Heart left ventricle (tissue), 16 donors: ENCODE measurements at regions not wholly inside any gene's neighbourhood (a gene's known extent, or its start where the extent isn't known, plus 50 kb on each side); places are given as distances from the start of the nearest gene placed in this dataset.

Experiments
- ATAC-seq, 4 donors: fragments of 200-7000 bp; cut with Tn5 transposase; one replicate each; pipeline ENCODE4 v1.9.1; 2020 to 2022; ENCODE audit warnings: moderate library complexity in 4 of 4, mild to moderate bottlenecking in 3 of 4, moderate number of reproducible peaks in 1 of 4
- DNase-seq, 5 donors: peaks; one replicate each; pipeline ENCODE4 v3.0.0-alpha.2; 2020
- H3K27ac ChIP-seq, 12 donors: fragments of 200-600 bp; sonication (generic) in 4 of 12; one replicate each; pipeline versions ENCODE4 v1.5.0 to v1.8.0; 2016 to 2022; ENCODE audit warnings: mild to moderate bottlenecking in 2 of 12
- H3K27me3 ChIP-seq, 9 donors: fragments of 200-600 bp; sonication (generic) in 2 of 9; one replicate each; pipeline versions ENCODE4 v1.5.1 to v1.8.0; 2016 to 2022; ENCODE audit warnings: mild to moderate bottlenecking in 3 of 9
- H3K36me3 ChIP-seq, 9 donors: fragments of 200-600 bp; sonication (generic) in 2 of 9; one replicate each; pipeline versions ENCODE4 v1.5.0 to v1.8.0; 2018 to 2022; ENCODE audit warnings: mild to moderate bottlenecking in 2 of 9
- H3K4me1 ChIP-seq, 12 donors: fragments of 200-600 bp; sonication (generic) in 4 of 12; one replicate each; pipeline versions ENCODE4 v1.5.0 to v1.8.0; 2016 to 2022; ENCODE audit warnings: mild to moderate bottlenecking in 3 of 12
- H3K4me3 ChIP-seq, 12 donors: fragments of 200-600 bp; sonication (generic) in 4 of 12; one replicate each; pipeline versions ENCODE4 v1.5.0 to v1.8.0; 2017 to 2022; ENCODE audit warnings: mild to moderate bottlenecking in 9 of 12, moderate library complexity in 4 of 12
- H3K9me3 ChIP-seq, 12 donors: fragments of 200-600 bp; sonication (generic) in 4 of 12; one replicate each; pipeline versions ENCODE4 v1.5.0 to v1.8.0; 2016 to 2022; ENCODE audit warnings: mild to moderate bottlenecking in 1 of 12
- CTCF ChIP-seq, 12 donors: fragments of 200-600 bp; sonication (generic) in 4 of 12; IDR thresholded peaks; one replicate each; pipeline versions ENCODE4 v1.5.0 to v1.8.0; 2018 to 2022; ENCODE audit warnings: antibody characterized with exemption in 12 of 12, mild to moderate bottlenecking in 5 of 12
- POLR2A ChIP-seq, 2 donors: fragments of 450-650 bp; IDR thresholded peaks; one replicate each; pipeline ENCODE4 v1.6.1; 2017; ENCODE audit warnings: antibody characterized with exemption in 2 of 2, mild to moderate bottlenecking in 2 of 2, moderate library complexity in 2 of 2
- WGBS, 4 donors: extraction: QIAGEN DNeasy Blood & Tissue Kit in 2 of 4; methylation state at CpG; one replicate each; pipeline versions ENCODE4 v1.1.5 to v1.1.7; 2013 to 2018; 5-methylcytosine and 5-hydroxymethylcytosine counted together
- intact Hi-C, 10 donors: fragments of 100-400 bp; cut with DNase I; formaldehyde crosslinking; loops; one replicate each; pipeline versions ENCODE4 v1.11.1 to v1.14.2; 2022
- donor health status: ischemic (EF 13 %, LVEDD 7.1; RV severe dilation, severe dysfunction).
- donor health status: healthy with polysubstance abuse.
- donor health status: DM: no; HTN: yes; CAD: no.
- donor health status: DM: no; HTN: no; CAD: no.
- donor health status: ischemic (EF 25% LVEDD 6.9; RV normal size, moderate dysfunction).
- donor health status: ischemic (EF 25% LVEDD 5.7; RV mildly dilated, moderate dysfunction).
- donor health status: healthy.
- donor health status: DM: yes; HTN: yes; CAD: no.
- donor health status: ischemic (EF 35%, LVEDD 5.7; RV mildly dilated, moderate dysfunction).
- donor health status: nonischemic (EF 11% LVEDD 7.7; RV severe dilation, severe dysfunction).
- donor health status: DM: yes; HTN: yes; CAD: no.
- donor health status: PGD.
- donor health status: ischemic (EF 29% LVEDD 5.4; RV normal size, mild dysfunction).
- donor health status: nonischemic (EF 23%, LVEDD 6.1; RV moderate dilation, normal function).

DNA sequence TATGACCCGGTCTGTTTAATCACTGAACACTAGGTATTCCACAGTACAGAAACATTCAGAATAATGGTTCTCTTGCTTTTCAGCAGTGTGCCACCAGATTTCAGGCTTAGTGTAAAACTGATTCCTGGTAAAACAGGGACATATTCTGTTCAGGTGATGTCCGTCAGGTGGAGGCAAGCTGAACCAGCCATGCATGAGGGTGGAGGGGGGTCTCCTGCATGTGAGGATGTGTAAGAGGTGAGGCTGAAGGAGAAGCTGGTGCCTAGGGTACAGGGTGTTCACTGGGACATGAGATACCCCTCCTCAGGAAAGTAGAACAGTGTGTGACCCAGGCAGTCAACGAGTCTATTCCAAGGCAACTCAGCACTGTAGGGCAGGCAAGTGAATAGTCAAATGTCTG lies 563.9 kb downstream of the BNC2 start:
- Histone ChIP-seq H3K9me3 (no peaks in the 10 kb centered on the region), H3K4me3 (no peak overlapping the region), H3K36me3 (no peaks in the 10 kb centered on the region), H3K27ac (no peak overlapping the region), H3K27me3 (peaks cover 0 to 5% (median 0%) of the 10 kb centered on the region in 9 donors), H3K4me1 (peaks cover 0 to 17% (median 0%) of the 10 kb centered on the region in 12 donors)
- WGBS, 4 donors = 88 to 92% (median 89%) methylated on average over 3 of the region's 3 CpGs
- DNase-seq (no peak), ATAC-seq (no peak)
- intact Hi-C loops = no loop called here
- TF ChIP-seq CTCF (IDR thresholded peaks at IDR 0.05) = no peak
- TF ChIP-seq POLR2A (IDR thresholded peaks at IDR 0.05) = no peak

DNA sequence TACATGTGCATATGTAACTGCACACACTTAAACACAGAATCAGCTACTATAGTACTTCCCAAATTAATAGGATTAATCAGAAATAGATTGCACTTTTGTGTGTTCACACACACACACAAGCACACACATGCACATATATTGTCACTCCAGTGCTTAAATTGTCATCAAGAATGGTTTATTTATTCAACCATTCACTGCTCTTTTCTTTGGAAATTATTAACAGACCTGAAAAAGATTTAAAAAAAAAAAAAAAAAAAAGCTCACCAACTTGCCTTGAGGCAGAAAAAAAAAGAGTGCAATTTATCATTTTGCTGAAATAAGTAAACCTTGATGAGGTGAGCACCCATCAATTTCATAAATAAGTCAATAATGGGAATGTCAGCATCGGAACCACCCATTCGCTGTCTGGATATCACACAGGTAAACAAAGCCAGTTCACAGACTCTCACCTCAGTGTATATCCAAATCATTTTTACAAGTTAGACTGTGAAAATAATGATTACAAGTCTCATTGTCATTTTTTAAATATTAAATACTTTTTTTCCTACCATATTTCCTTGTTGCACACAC lies 562.8 kb downstream of the BNC2 start:
- TF ChIP-seq POLR2A (IDR thresholded peaks at IDR 0.05) (no peak), CTCF (IDR thresholded peaks at IDR 0.05) (no peak)
- no peak for DNase-seq
- H3K4me3 ChIP-seq = no peak overlapping the region
- no peaks in the 10 kb centered on the region for H3K36me3 ChIP-seq
- intact Hi-C loops = no loop called here
- H3K27me3 ChIP-seq = peaks cover 0 to 5% (median 0%) of the 10 kb centered on the region in 9 donors
- 95 to 100% (median 97%) methylated on average over 2 of the region's 2 CpGs for WGBS, 4 donors
- H3K27ac ChIP-seq = no peak overlapping the region
- ATAC-seq = no peak
- peaks cover 0 to 17% (median 0%) of the 10 kb centered on the region in 12 donors for H3K4me1 ChIP-seq
- no peaks in the 10 kb centered on the region for H3K9me3 ChIP-seq

GRCh38 chr9:16308645-16309044 lies 561.8 kb downstream of the BNC2 start:
- H3K27ac ChIP-seq = no peak overlapping the region
- H3K9me3 ChIP-seq = no peaks in the 10 kb centered on the region
- H3K4me1 ChIP-seq = peaks cover 0 to 17% (median 0%) of the 10 kb centered on the region in 12 donors
- TF ChIP-seq CTCF (IDR thresholded peaks at IDR 0.05) = no peak
- no peak for TF ChIP-seq POLR2A (IDR thresholded peaks at IDR 0.05)
- 74 to 80% (median 78%) methylated on average over 5 of the region's 5 CpGs for WGBS, 4 donors
- H3K4me3 ChIP-seq = no peak overlapping the region
- no peak for DNase-seq
- peaks cover 0 to 5% (median 0%) of the 10 kb centered on the region in 9 donors for H3K27me3 ChIP-seq
- no peak for ATAC-seq
- intact Hi-C loops = no loop called here
- no peaks in the 10 kb centered on the region for H3K36me3 ChIP-seq

GRCh38 chr9:16309082-16309468 lies 561.4 kb downstream of the BNC2 start:
- ATAC-seq (no peak), DNase-seq (no peak)
- WGBS, 4 donors = 74 to 85% (median 75%) methylated on average over 5 of the region's 5 CpGs
- Histone ChIP-seq H3K4me1 (peaks cover 0 to 17% (median 0%) of the 10 kb centered on the region in 12 donors), H3K4me3 (no peak overlapping the region), H3K27ac (peak overlapping the region in 3 of 12 donors; percentile 20 to 29 (median 21)), H3K27me3 (peaks cover 0 to 5% (median 0%) of the 10 kb centered on the region in 9 donors), H3K36me3 (no peaks in the 10 kb centered on the region), H3K9me3 (no peaks in the 10 kb centered on the region)
- intact Hi-C loops = no loop called here
- no peak for TF ChIP-seq CTCF (IDR thresholded peaks at IDR 0.05)
- TF ChIP-seq POLR2A (IDR thresholded peaks at IDR 0.05) = no peak
